HEK293T (cell line): ENCODE measurements at regions not wholly inside any gene's neighbourhood (a gene's known extent, or its start where the extent isn't known, plus 50 kb on each side); places are given as distances from the start of the nearest gene placed in this dataset.

ENCODE experiments used
- CTCF ChIA-PET: fragments of 350-600 bp; formaldehyde crosslinking; extraction: SDS; loops from one replicate; lab custom pipeline; 2021; ENCODE audit warnings: antibody characterized with exemption, inconsistent platforms; lab: Yijun Ruan, JAX
- POLR2A ChIA-PET: fragments of 350-600 bp; formaldehyde crosslinking; extraction: SDS; loops from one replicate; lab custom pipeline; 2020; ENCODE audit warnings: antibody characterized with exemption, inconsistent platforms; lab: Yijun Ruan, JAX
- DNase-seq: peaks from one replicate; pipeline ENCODE4 v3.0.0; 2012; ENCODE audit warnings: mixed read lengths; ENCODE audit errors: extremely low spot score
- ARNT ChIP-seq: fragments of 450-650 bp; IDR thresholded peaks from 2 replicates; pipeline ENCODE4 v1.6.1; 2017; ENCODE audit warnings: mild to moderate bottlenecking
- BHLHE40 ChIP-seq: fragments of 450-650 bp; IDR thresholded peaks from 2 replicates; pipeline ENCODE4 v1.6.1; 2016; ENCODE audit warnings: mild to moderate bottlenecking, moderate library complexity, borderline replicate concordance
- CTBP1 ChIP-seq: fragments of 450-650 bp; IDR thresholded peaks from 2 replicates; pipeline ENCODE4 v1.6.1; 2016; ENCODE audit warnings: borderline replicate concordance
- ELF4 ChIP-seq: fragments of 450-650 bp; IDR thresholded peaks from 2 replicates; pipeline ENCODE4 v1.6.1; 2017; ENCODE audit warnings: antibody characterized with exemption
- FOXA1 ChIP-seq: fragments of 450-650 bp; IDR thresholded peaks from 2 replicates; pipeline ENCODE4 v1.6.1; 2016; ENCODE audit warnings: mild to moderate bottlenecking
- FOXK2 ChIP-seq: fragments of 450-650 bp; IDR thresholded peaks from 2 replicates; pipeline ENCODE4 v1.6.1; 2016; ENCODE audit warnings: mild to moderate bottlenecking
- FOXM1 ChIP-seq: fragments of 450-650 bp; IDR thresholded peaks from 2 replicates; pipeline ENCODE4 v1.6.1; 2017; ENCODE audit warnings: mild to moderate bottlenecking, borderline replicate concordance
- HDGF ChIP-seq: fragments of 450-650 bp; IDR thresholded peaks from 2 replicates; pipeline ENCODE4 v1.6.1; 2017; ENCODE audit warnings: antibody characterized with exemption, borderline replicate concordance
- L3MBTL2 ChIP-seq: fragments of 450-650 bp; conservative IDR thresholded peaks from 2 replicates; pipeline ENCODE4 v1.6.1; 2016; ENCODE audit warnings: mild to moderate bottlenecking
- LEF1 ChIP-seq: fragments of 450-650 bp; IDR thresholded peaks from 2 replicates; pipeline ENCODE4 v1.6.1; 2017; ENCODE audit warnings: mild to moderate bottlenecking, borderline replicate concordance
- NFRKB ChIP-seq: fragments of 450-650 bp; IDR thresholded peaks from 2 replicates; pipeline ENCODE4 v1.6.1; 2016; ENCODE audit warnings: mild to moderate bottlenecking, moderate library complexity
- SP1 ChIP-seq: fragments of 450-650 bp; IDR thresholded peaks from 2 replicates; pipeline ENCODE4 v1.6.1; 2017
- SUZ12 ChIP-seq: fragments of 450-650 bp; IDR thresholded peaks from 2 replicates; pipeline ENCODE4 v1.6.1; 2016; ENCODE audit warnings: mild to moderate bottlenecking
- TARDBP ChIP-seq: fragments of 450-650 bp; IDR thresholded peaks from 2 replicates; pipeline ENCODE4 v1.6.1; 2016
- ZNF384 ChIP-seq: fragments of 450-650 bp; IDR thresholded peaks from 2 replicates; pipeline ENCODE4 v1.6.1; 2016
- TF ChIP-seq, protein P1 (sequence below): fragments of 450-650 bp; IDR thresholded peaks from 2 replicates; pipeline ENCODE4 v1.6.1; 2016

DNA sequence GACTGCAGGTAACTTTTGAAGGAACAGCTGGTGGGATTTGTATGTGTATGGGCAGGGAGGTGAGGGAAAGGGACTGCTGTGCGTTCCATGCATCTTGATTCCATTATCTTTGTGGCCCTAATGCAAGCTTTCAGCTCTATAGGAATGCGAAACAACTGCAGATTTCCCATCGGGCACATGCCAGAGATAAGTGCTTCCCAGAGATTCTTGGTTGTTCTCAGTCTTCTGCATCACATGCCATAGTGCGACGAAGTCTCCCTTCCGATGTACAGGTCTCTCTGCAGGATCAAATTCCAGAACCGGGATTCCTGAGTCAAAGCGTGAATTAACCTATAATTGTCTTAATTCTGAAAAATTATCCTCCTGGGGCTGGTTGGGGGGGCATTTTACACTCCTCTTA is 72.6 kb upstream of the NSMCE3 start:
- DNase-seq: no peak
- no peak for TF ChIP-seq BHLHE40
- TF ChIP-seq ZNF384: no peak
- no peak for TF ChIP-seq CTBP1
- TF ChIP-seq FOXK2: no peak
- no peak for TF ChIP-seq TARDBP
- TF ChIP-seq L3MBTL2: no peak
- no peak for TF ChIP-seq LEF1
- no peak for TF ChIP-seq HDGF
- TF ChIP-seq FOXA1: no peak
- no peak for TF ChIP-seq ARNT
- no peak for TF ChIP-seq NFRKB
- no peak for TF ChIP-seq FOXM1
- TF ChIP-seq SP1: no peak
- no peak for TF ChIP-seq ELF4
- ChIA-PET POLR2A (no interaction called here), CTCF (no interaction called here)

- ChIA-PET POLR2A (no interaction called here), CTCF (no interaction called here)
- no peak for DNase-seq
- TF ChIP-seq BHLHE40: no peak
- no peak for TF ChIP-seq L3MBTL2
- TF ChIP-seq ZNF384: no peak
- no peak for TF ChIP-seq CTBP1
- TF ChIP-seq NFRKB: no peak
- no peak for TF ChIP-seq HDGF
- TF ChIP-seq ELF4: no peak
- TF ChIP-seq LEF1: no peak
- no peak for TF ChIP-seq SP1
- TF ChIP-seq ARNT: no peak
- TF ChIP-seq, protein P1, sequence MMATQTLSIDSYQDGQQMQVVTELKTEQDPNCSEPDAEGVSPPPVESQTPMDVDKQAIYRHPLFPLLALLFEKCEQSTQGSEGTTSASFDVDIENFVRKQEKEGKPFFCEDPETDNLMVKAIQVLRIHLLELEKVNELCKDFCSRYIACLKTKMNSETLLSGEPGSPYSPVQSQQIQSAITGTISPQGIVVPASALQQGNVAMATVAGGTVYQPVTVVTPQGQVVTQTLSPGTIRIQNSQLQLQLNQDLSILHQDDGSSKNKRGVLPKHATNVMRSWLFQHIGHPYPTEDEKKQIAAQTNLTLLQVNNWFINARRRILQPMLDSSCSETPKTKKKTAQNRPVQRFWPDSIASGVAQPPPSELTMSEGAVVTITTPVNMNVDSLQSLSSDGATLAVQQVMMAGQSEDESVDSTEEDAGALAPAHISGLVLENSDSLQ: no peak
- no peak for TF ChIP-seq FOXK2
- no peak for TF ChIP-seq SUZ12
These were observed 67.7 kb upstream of the NSMCE3 start for GRCh38 chr15:29337156-29337959.

DNA sequence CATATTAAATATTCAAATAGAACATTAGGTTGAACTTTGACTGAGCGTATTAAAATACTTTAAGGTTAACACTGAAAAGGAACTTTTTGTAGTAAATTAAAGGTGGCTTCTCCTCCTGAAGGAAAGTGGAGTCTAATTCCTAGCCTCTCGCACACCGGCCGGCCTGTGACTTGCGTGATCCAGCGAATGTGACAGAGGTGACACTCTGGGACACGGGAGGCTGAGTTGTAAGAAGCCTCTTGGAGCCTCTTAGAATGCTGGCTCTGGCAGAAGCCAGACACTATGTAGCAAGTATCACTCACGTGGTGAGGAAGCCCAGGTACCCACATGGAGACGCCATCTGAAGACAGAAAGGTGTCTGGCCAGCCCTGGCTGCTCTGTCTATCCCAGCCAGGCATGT is 64.9 kb upstream of the NSMCE3 start:
- CTCF ChIA-PET: no interaction called here
- POLR2A ChIA-PET: no interaction called here
- no peak for TF ChIP-seq BHLHE40
- no peak for TF ChIP-seq SP1
- no peak for TF ChIP-seq CTBP1
- no peak for TF ChIP-seq SUZ12
- TF ChIP-seq FOXM1: no peak
- TF ChIP-seq TARDBP: no peak
- TF ChIP-seq ARNT: no peak
- no peak for TF ChIP-seq HDGF
- no peak for DNase-seq

DNA sequence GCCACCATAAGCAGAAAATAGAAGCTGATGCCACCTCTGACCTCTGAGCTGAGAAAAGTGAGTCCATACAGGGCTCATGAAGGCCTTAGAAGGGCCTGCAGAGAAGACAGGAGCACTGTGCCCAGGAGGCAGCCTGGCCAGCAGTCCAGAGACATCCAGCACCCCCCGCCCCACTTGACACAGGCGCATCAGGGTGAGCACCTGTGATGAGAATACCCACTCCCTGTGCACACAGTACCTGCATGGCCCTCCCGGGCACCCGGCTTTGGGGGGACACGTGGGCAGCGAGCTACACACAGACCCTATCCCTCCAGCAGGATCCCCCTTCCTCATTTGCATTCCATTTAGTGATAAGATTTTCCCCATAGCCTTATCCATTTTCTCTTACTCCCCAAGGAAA is 63.6 kb upstream of the NSMCE3 start:
- no peak for DNase-seq
- POLR2A ChIA-PET: no interaction called here
- CTCF ChIA-PET: interaction anchor here (0.6 kb wide), 1 partner anchor 53 kb away, joined by 7 read pairs; no protein-coding TSS in a partner anchor
- TF ChIP-seq FOXK2 (no peak), SUZ12 (no peak), BHLHE40 (no peak), L3MBTL2 (no peak), SP1 (no peak), ARNT (no peak), HDGF (no peak)
- TF ChIP-seq, protein P1: no peak

DNA sequence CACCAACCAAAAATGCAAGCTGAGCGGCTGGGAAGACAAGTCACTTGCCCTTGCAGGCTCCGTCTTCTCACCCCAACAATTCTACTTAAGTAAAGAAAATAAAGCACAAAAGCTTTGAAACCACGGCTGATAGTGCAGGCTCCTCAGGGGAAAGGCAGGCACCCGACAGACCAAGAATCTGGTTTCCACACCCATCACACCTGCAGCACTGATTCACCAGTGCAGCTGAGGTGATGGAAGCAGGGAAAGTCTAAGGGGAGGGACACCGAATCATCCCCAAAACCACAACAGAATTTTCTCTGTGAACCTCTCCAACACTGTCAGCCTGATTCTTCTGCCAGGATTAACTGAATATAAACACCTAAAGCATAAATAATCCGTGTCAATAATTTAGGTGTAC is 62.0 kb upstream of the NSMCE3 start:
- ChIA-PET CTCF (no interaction called here), POLR2A (no interaction called here)
- TF ChIP-seq ELF4 (no peak), ZNF384 (no peak), FOXA1 (no peak), SP1 (no peak), TARDBP (no peak), CTBP1 (no peak)
- no peak for DNase-seq

GRCh38 chr15:29331071-29331470 is 61.4 kb upstream of the NSMCE3 start:
- ChIA-PET POLR2A (no interaction called here), CTCF (no interaction called here)
- no peak for DNase-seq
- TF ChIP-seq BHLHE40 (no peak), NFRKB (no peak), SP1 (no peak), ZNF384 (no peak), FOXK2 (no peak), LEF1 (no peak), FOXA1 (no peak), HDGF (no peak), ELF4 (no peak), SUZ12 (no peak), ARNT (no peak), TARDBP (no peak), L3MBTL2 (no peak)
- TF ChIP-seq, protein P1: no peak
